ENCODE measurements at regions not wholly inside any gene's neighbourhood (a gene's known extent, or its start where the extent isn't known, plus 50 kb on each side); places are given as distances from the start of the nearest gene placed in this dataset.

GRCh38 chr5:110094548-110094947 is 404.8 kb downstream of the MAN2A1 start:
- H3K9ac ChIP-seq (ENCODE audit: control insufficient read depth, insufficient read depth, low read length), result no peak overlapping the region
- ChIA-PET CTCF (no interaction called here), POLR2A (no interaction called here), RAD21 (ENCODE audit: unreplicated experiment) (no interaction called here), SMC1A (ENCODE audit: uncharacterized antibody, unreplicated experiment) (no interaction called here)
- H3K4me3 ChIP-seq, result no peak overlapping the region
- H3K4me2 ChIP-seq (ENCODE audit: control insufficient read depth, insufficient read depth), result no peak overlapping the region
- ATAC-seq (no peak), DNase-seq (ENCODE audit: low read depth, low spot score) (no peak), FAIRE-seq (peak; percentile 49)
- no peaks in the 10 kb centered on the region for H3K27me3 ChIP-seq (replicated peaks in 1 of 2; ENCODE audit: control insufficient read depth in 2 of 2, insufficient read depth in 2 of 2, low read length in 1 of 2)
- H3K27ac ChIP-seq (ENCODE audit: control insufficient read depth, insufficient read depth), result no peak overlapping the region
- no peaks in the 10 kb centered on the region for H3K36me3 ChIP-seq (ENCODE audit: control insufficient read depth in 2 of 2, insufficient read depth in 2 of 2, low read length in 1 of 2)
- H3K9me3 ChIP-seq (replicated peaks; ENCODE audit: control insufficient read depth, insufficient read depth, low read length), result no peaks in the 10 kb centered on the region
- in situ Hi-C loops (cut with MboI), result no loop called here
- H4K20me1 ChIP-seq (ENCODE audit: control insufficient read depth, insufficient read depth), result no peaks in the 10 kb centered on the region
- no TSS peak for BruUV-seq (replicated peaks)
- H3K4me1 ChIP-seq (ENCODE audit: control insufficient read depth, insufficient read depth, low read length), result no peaks in the 10 kb centered on the region
- TF ChIP-seq CBX3 (IDR thresholded peaks at IDR 0.05; ENCODE audit: borderline replicate concordance, low read depth) (no peak), SPI1 (IDR thresholded peaks at IDR 0.05; ENCODE audit: borderline replicate concordance, insufficient read depth, low read depth, low read length) (no peak)
- H3K79me2 ChIP-seq (ENCODE audit: control insufficient read depth, insufficient read depth, low read length), result no peaks in the 10 kb centered on the region
- intact Hi-C loops (cut with micrococcal nuclease; ENCODE audit: unreplicated experiment), result no loop called here
- no peak overlapping the region for H2AFZ ChIP-seq (ENCODE audit: control insufficient read depth, low read depth, low read length)

- DNase-seq (ENCODE audit: low read depth, low spot score), result no peak
- Histone ChIP-seq H3K36me3 (ENCODE audit: control insufficient read depth in 2 of 2, insufficient read depth in 2 of 2, low read length in 1 of 2) (no peaks in the 10 kb centered on the region), H3K4me1 (ENCODE audit: control insufficient read depth, insufficient read depth, low read length) (no peaks in the 10 kb centered on the region), H3K9ac (ENCODE audit: control insufficient read depth, insufficient read depth, low read length) (no peak overlapping the region), H3K27me3 (replicated peaks in 1 of 2; ENCODE audit: control insufficient read depth in 2 of 2, insufficient read depth in 2 of 2, low read length in 1 of 2) (no peaks in the 10 kb centered on the region), H2AFZ (ENCODE audit: control insufficient read depth, low read depth, low read length) (no peak overlapping the region), H3K79me2 (ENCODE audit: control insufficient read depth, insufficient read depth, low read length) (no peaks in the 10 kb centered on the region), H3K4me3 (no peak overlapping the region), H3K9me3 (replicated peaks; ENCODE audit: control insufficient read depth, insufficient read depth, low read length) (no peaks in the 10 kb centered on the region), H4K20me1 (ENCODE audit: control insufficient read depth, insufficient read depth) (no peaks in the 10 kb centered on the region), H3K27ac (ENCODE audit: control insufficient read depth, insufficient read depth) (no peak overlapping the region), H3K4me2 (ENCODE audit: control insufficient read depth, insufficient read depth) (no peak overlapping the region)
- in situ Hi-C loops (cut with MboI), result no loop called here
- CTCF ChIA-PET, result no interaction called here
- no peak for ATAC-seq
- FAIRE-seq, result no peak
- TF ChIP-seq HDGF (IDR thresholded peaks at IDR 0.05) (no peak), HDAC6 (IDR thresholded peaks at IDR 0.05; ENCODE audit: unreplicated experiment) (no peak), MTA2 (IDR thresholded peaks at IDR 0.05; ENCODE audit: low read depth) (no peak), MAX (IDR thresholded peaks at IDR 0.05; ENCODE audit: low read depth, low read length) (no peak), MYC (IDR thresholded peaks at IDR 0.05; ENCODE audit: insufficient read depth, insufficient read length, insufficient replicate concordance, low read length, severe bottlenecking) (no peak), NRF1 (conservative IDR thresholded peaks at IDR 0.05; ENCODE audit: low read depth, low read length) (no peak), SIN3A (IDR thresholded peaks at IDR 0.05; ENCODE audit: low read depth, low read length) (no peak), ATF2 (IDR thresholded peaks at IDR 0.05; ENCODE audit: low read length) (no peak), SUPT20H (IDR thresholded peaks at IDR 0.05; ENCODE audit: borderline replicate concordance, control insufficient read depth, low read depth, low read length) (no peak), NFYB (IDR thresholded peaks at IDR 0.05; ENCODE audit: insufficient read depth, low read depth, low read length) (no peak), E2F4 (IDR thresholded peaks at IDR 0.05; ENCODE audit: low read depth, low read length) (no peak), NBN (IDR thresholded peaks at IDR 0.05) (no peak), ZNF384 (IDR thresholded peaks at IDR 0.05; ENCODE audit: borderline replicate concordance, low read depth, low read length) (no peak), USF1 (IDR thresholded peaks at IDR 0.05; ENCODE audit: borderline replicate concordance, extremely low read length, insufficient read depth, low read depth, low read length) (no peak), ZNF274 (IDR thresholded peaks at IDR 0.05; ENCODE audit: insufficient read depth, insufficient read length) (no peak)
- intact Hi-C loops (cut with micrococcal nuclease; ENCODE audit: unreplicated experiment), result no loop called here
- BruUV-seq (replicated peaks), result no TSS peak
- POLR2A ChIA-PET, result no interaction called here
- 33% methylated on average over 1 of the region's 1 CpG for WGBS (ENCODE audit: insufficient coverage, insufficient replicate concordance, low lambda C conversion rate, missing lambda C conversion rate)
- RAD21 ChIA-PET (ENCODE audit: unreplicated experiment), result no interaction called here
- SMC1A ChIA-PET (ENCODE audit: uncharacterized antibody, unreplicated experiment), result no interaction called here
These were observed 406.7 kb downstream of the MAN2A1 start for GRCh38 chr5:110096419-110096818.

Measured in GM12878 (cell line).